ENCODE measurements at regions not wholly inside any gene's neighbourhood (a gene's known extent, or its start where the extent isn't known, plus 50 kb on each side); places are given as distances from the start of the nearest gene placed in this dataset.
A peak's percentile ranks its signal among the peaks of the same experiment; 100 is the strongest.

GRCh38 chr3:67901681-67902080 is 247.3 kb upstream of the SUCLG2 start:
- Histone ChIP-seq H3K9me2 (replicated peaks; ENCODE audit: control insufficient read depth, low read length) (no peaks in the 10 kb centered on the region), H3K27me3 (ENCODE audit: control insufficient read depth, low read length) (no peaks in the 10 kb centered on the region), H3K27ac (ENCODE audit: low read depth, low read length) (peak overlapping the region; percentile 100), H3K9me3 (ENCODE audit: control insufficient read depth, insufficient read depth, low read length) (peaks cover 27% of the 10 kb centered on the region), H3F3A (ENCODE audit: control insufficient read depth, insufficient read depth) (peaks cover 36% of the 10 kb centered on the region), H3K36me3 (ENCODE audit: control insufficient read depth, low read length) (peaks cover 53% of the 10 kb centered on the region), H3K4me2 (ENCODE audit: low read length) (0 out of 2 replicates have a peak overlapping the region, but pooled peaks have one; percentile 7), H4K20me1 (ENCODE audit: control insufficient read depth, insufficient read depth, low read depth, low read length) (no peaks in the 10 kb centered on the region), H3K79me2 (ENCODE audit: control insufficient read depth, low read length) (no peaks in the 10 kb centered on the region), H3K4me1 (ENCODE audit: control insufficient read depth, low read length) (peaks cover 61% of the 10 kb centered on the region), H3K4me3 (ENCODE audit: low read length) (peak overlapping the region; percentile 25; the same call in 1 of the 2 replicates)
- no peak for TF ChIP-seq EZH2phosphoT487 (IDR thresholded peaks at IDR 0.05; ENCODE audit: borderline replicate concordance, low read length)
- TF ChIP-seq, protein P1, sequence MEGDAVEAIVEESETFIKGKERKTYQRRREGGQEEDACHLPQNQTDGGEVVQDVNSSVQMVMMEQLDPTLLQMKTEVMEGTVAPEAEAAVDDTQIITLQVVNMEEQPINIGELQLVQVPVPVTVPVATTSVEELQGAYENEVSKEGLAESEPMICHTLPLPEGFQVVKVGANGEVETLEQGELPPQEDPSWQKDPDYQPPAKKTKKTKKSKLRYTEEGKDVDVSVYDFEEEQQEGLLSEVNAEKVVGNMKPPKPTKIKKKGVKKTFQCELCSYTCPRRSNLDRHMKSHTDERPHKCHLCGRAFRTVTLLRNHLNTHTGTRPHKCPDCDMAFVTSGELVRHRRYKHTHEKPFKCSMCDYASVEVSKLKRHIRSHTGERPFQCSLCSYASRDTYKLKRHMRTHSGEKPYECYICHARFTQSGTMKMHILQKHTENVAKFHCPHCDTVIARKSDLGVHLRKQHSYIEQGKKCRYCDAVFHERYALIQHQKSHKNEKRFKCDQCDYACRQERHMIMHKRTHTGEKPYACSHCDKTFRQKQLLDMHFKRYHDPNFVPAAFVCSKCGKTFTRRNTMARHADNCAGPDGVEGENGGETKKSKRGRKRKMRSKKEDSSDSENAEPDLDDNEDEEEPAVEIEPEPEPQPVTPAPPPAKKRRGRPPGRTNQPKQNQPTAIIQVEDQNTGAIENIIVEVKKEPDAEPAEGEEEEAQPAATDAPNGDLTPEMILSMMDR (IDR thresholded peaks at IDR 0.05; ENCODE audit: low read depth, low read length, poor library complexity, severe bottlenecking), result peak; percentile 52

GRCh38 chr3:67898916-67899315 is 244.5 kb upstream of the SUCLG2 start:
- no peaks in the 10 kb centered on the region for H3K79me2 ChIP-seq (ENCODE audit: control insufficient read depth, low read length)
- H3F3A ChIP-seq (ENCODE audit: control insufficient read depth, insufficient read depth), result peaks cover 40% of the 10 kb centered on the region
- no peaks in the 10 kb centered on the region for H4K20me1 ChIP-seq (ENCODE audit: control insufficient read depth, insufficient read depth, low read depth, low read length)
- peak overlapping the region; percentile 68 for H3K4me2 ChIP-seq (ENCODE audit: low read length)
- TF ChIP-seq EZH2phosphoT487 (IDR thresholded peaks at IDR 0.05; ENCODE audit: borderline replicate concordance, low read length), result no peak
- TF ChIP-seq, protein P1 (IDR thresholded peaks at IDR 0.05; ENCODE audit: low read depth, low read length, poor library complexity, severe bottlenecking), result no peak
- peaks cover 84% of the 10 kb centered on the region for H3K4me1 ChIP-seq (ENCODE audit: control insufficient read depth, low read length)
- peaks cover 78% of the 10 kb centered on the region for H3K36me3 ChIP-seq (ENCODE audit: control insufficient read depth, low read length)
- no peaks in the 10 kb centered on the region for H3K27me3 ChIP-seq (ENCODE audit: control insufficient read depth, low read length)
- H3K27ac ChIP-seq (ENCODE audit: low read depth, low read length), result peak overlapping the region; percentile 100
- peaks cover 34% of the 10 kb centered on the region for H3K9me3 ChIP-seq (ENCODE audit: control insufficient read depth, insufficient read depth, low read length)
- no peaks in the 10 kb centered on the region for H3K9me2 ChIP-seq (replicated peaks; ENCODE audit: control insufficient read depth, low read length)
- peak overlapping the region; percentile 66 for H3K4me3 ChIP-seq (ENCODE audit: low read length)

DNA sequence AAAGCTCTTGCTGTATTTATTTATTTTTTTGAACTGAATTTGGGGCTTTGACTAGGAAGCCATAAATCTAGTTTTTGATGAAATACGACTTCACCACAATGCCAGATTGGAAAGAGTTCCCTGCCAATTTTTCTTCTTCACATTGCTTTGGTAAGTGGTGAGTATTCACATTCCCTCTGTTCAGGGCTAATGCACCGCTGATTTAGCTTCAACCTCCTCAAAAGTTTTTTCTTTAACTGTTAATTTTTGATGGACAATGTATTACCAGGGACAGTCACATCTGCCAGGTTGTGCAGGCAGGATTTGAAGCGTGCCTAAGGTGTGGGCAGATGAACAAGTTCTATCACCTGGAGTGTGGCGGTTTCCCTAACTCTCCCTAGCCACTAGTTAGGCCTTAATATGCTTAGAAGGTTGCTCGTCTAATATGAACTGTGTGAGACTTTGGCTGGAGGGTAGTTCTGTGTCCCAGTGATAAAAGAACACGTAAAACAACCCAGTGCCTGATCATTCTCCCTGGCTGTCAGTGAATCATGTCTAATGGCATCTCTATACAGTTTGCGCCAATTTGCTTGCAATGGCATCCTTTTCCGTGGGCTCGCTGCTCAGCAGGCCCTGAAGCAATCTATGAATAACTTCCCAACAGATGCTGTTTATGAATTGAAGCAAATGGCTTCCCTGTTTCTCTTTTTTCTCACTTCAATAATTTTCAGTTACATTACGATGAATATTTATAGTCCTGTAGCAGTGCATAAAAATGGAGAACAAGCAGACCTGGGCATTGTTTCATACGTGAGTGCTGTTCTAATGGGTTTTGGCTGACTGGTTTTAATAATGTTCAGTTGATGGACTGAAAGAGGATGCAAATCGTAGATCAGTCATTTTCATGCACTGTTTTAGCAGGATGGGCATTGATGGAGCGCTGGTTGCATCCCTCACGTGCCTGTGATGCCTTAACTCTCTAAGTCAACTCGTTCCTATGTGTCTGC is 243.2 kb upstream of the SUCLG2 start:
- Histone ChIP-seq H3K4me1 (ENCODE audit: control insufficient read depth, low read length) (peaks cover 83% of the 10 kb centered on the region), H3K4me2 (ENCODE audit: low read length) (peak overlapping the region; percentile 68), H3K79me2 (ENCODE audit: control insufficient read depth, low read length) (no peaks in the 10 kb centered on the region), H3K36me3 (ENCODE audit: control insufficient read depth, low read length) (peaks cover 86% of the 10 kb centered on the region), H3K4me3 (ENCODE audit: low read length) (peak overlapping the region; percentile 66), H3K27me3 (ENCODE audit: control insufficient read depth, low read length) (no peaks in the 10 kb centered on the region), H3K27ac (ENCODE audit: low read depth, low read length) (peak overlapping the region; percentile 100), H3K9me3 (ENCODE audit: control insufficient read depth, insufficient read depth, low read length) (peaks cover 44% of the 10 kb centered on the region), H3K9me2 (replicated peaks; ENCODE audit: control insufficient read depth, low read length) (no peaks in the 10 kb centered on the region), H4K20me1 (ENCODE audit: control insufficient read depth, insufficient read depth, low read depth, low read length) (no peaks in the 10 kb centered on the region), H3F3A (ENCODE audit: control insufficient read depth, insufficient read depth) (peaks cover 40% of the 10 kb centered on the region)
- TF ChIP-seq EZH2phosphoT487 (IDR thresholded peaks at IDR 0.05; ENCODE audit: borderline replicate concordance, low read length), result no peak
- TF ChIP-seq, protein P1 (IDR thresholded peaks at IDR 0.05; ENCODE audit: low read depth, low read length, poor library complexity, severe bottlenecking), result no peak
